ENCODE measurements at regions not wholly inside any gene's neighbourhood (a gene's known extent, or its start where the extent isn't known, plus 50 kb on each side); places are given as distances from the start of the nearest gene placed in this dataset.

DNA sequence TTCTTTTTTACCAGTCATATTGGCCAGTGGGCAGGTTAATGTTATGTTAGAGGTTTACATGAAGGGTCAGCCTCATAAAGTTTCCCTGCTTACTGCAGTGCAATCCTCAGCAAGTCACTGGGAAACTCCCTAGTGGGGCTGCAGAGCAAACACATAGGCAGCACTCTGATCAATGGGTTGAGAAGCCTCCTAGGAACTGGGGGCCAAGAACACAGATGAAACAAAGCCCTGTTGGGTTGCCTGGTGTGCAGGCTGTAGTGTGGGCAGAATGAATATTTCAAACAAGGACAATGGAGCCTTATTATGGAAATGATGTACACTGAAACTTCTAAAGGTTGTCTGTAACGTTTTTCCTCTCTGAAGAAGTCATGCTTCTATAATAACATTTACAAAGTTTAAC, 431.6 kb upstream of the PTBP2 start:
- no peak for TF ChIP-seq EP300 (IDR thresholded peaks at IDR 0.05; ENCODE audit: borderline replicate concordance in 1 of 2, low read depth in 2 of 2, low read length in 2 of 2)
- no peak for TF ChIP-seq EZH2 (IDR thresholded peaks at IDR 0.05; ENCODE audit: low read depth, low read length, severe bottlenecking)
- TF ChIP-seq RAD21 (IDR thresholded peaks at IDR 0.05 in 1 of 2, conservative IDR thresholded peaks at IDR 0.05 in 1 of 2; ENCODE audit: low read depth in 2 of 2, low read length in 2 of 2): no peak
- TF ChIP-seq, protein P1, sequence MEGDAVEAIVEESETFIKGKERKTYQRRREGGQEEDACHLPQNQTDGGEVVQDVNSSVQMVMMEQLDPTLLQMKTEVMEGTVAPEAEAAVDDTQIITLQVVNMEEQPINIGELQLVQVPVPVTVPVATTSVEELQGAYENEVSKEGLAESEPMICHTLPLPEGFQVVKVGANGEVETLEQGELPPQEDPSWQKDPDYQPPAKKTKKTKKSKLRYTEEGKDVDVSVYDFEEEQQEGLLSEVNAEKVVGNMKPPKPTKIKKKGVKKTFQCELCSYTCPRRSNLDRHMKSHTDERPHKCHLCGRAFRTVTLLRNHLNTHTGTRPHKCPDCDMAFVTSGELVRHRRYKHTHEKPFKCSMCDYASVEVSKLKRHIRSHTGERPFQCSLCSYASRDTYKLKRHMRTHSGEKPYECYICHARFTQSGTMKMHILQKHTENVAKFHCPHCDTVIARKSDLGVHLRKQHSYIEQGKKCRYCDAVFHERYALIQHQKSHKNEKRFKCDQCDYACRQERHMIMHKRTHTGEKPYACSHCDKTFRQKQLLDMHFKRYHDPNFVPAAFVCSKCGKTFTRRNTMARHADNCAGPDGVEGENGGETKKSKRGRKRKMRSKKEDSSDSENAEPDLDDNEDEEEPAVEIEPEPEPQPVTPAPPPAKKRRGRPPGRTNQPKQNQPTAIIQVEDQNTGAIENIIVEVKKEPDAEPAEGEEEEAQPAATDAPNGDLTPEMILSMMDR (IDR thresholded peaks at IDR 0.05; ENCODE audit: control extremely low read depth in 1 of 3, insufficient read depth in 1 of 3, low read depth in 1 of 3, low read length in 3 of 3): no peak
- no peak for TF ChIP-seq NRF1 (IDR thresholded peaks at IDR 0.05; ENCODE audit: low read depth, low read length)
- no peak for TF ChIP-seq POLR2AphosphoS5 (IDR thresholded peaks at IDR 0.05; ENCODE audit: low read depth, low read length)
- no peak for TF ChIP-seq GTF2F1 (IDR thresholded peaks at IDR 0.05; ENCODE audit: borderline replicate concordance, low read depth, low read length)
- no peak for TF ChIP-seq GABPA (IDR thresholded peaks at IDR 0.05; ENCODE audit: borderline replicate concordance, insufficient read depth, low read length)
- TF ChIP-seq POU5F1 (IDR thresholded peaks at IDR 0.05; ENCODE audit: low read depth, low read length): no peak
- TF ChIP-seq KDM1A (IDR thresholded peaks at IDR 0.05; ENCODE audit: borderline replicate concordance, low read length): no peak

Measured in H1 (cell line).